HEK293T (cell line): ENCODE measurements at regions not wholly inside any gene's neighbourhood (a gene's known extent, or its start where the extent isn't known, plus 50 kb on each side); places are given as distances from the start of the nearest gene placed in this dataset.

Experiments used
- FOXK2 ChIP-seq: fragments of 450-650 bp; IDR thresholded peaks from 2 replicates; pipeline ENCODE4 v1.6.1; 2016; ENCODE audit warnings: mild to moderate bottlenecking
- FOXM1 ChIP-seq: fragments of 450-650 bp; IDR thresholded peaks from 2 replicates; pipeline ENCODE4 v1.6.1; 2017; ENCODE audit warnings: mild to moderate bottlenecking, borderline replicate concordance
- SP1 ChIP-seq: fragments of 450-650 bp; IDR thresholded peaks from 2 replicates; pipeline ENCODE4 v1.6.1; 2017
- SUZ12 ChIP-seq: fragments of 450-650 bp; IDR thresholded peaks from 2 replicates; pipeline ENCODE4 v1.6.1; 2016; ENCODE audit warnings: mild to moderate bottlenecking

- TF ChIP-seq SP1, result no peak
- no peak for TF ChIP-seq FOXK2
- TF ChIP-seq SUZ12, result no peak
- TF ChIP-seq FOXM1, result no peak
These were observed 136.2 kb downstream of the TEX29 start for GRCh38 chr13:111456452-111457230.
